ENCODE measurements at regions not wholly inside any gene's neighbourhood (a gene's known extent, or its start where the extent isn't known, plus 50 kb on each side); places are given as distances from the start of the nearest gene placed in this dataset.

- no peaks in the 10 kb centered on the region for H3K27me3 ChIP-seq (replicated peaks; ENCODE audit: control insufficient read depth, insufficient read depth, low read length)
- DNase-seq (ENCODE audit: extremely low read depth, insufficient read length): no peak
- H3K36me3 ChIP-seq (ENCODE audit: control insufficient read depth, insufficient read depth, low read length): no peaks in the 10 kb centered on the region
- TF ChIP-seq CTCF (IDR thresholded peaks at IDR 0.05; ENCODE audit: insufficient read depth, low read length, poor library complexity, severe bottlenecking): no peak
- no peak overlapping the region for H3K4me3 ChIP-seq (replicated peaks; ENCODE audit: low read depth, low read length)
Measured at GRCh38 chr16:55189682-55190636, 134.0 kb upstream of the IRX6 start.

DNA sequence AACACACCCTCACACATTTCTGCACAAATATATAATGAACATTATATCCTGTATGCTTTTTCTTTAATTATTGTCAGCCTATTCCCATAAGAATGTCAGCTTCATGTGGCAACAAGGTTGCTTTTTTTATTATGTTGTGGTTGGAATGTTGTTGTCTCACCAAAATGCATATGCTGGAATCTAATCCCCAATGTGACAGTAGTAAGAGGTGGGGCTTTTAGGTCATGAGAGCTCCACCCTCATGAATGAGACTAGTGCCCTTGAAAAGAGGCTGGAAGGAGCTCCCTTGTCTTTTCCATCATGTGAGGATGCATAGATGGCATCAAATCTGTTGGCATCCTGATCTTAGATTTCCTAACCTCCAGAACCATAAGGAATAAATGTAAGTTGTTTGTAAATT lies 131.3 kb upstream of the IRX6 start:
- DNase-seq (ENCODE audit: extremely low read depth, insufficient read length): no peak
- H3K27me3 ChIP-seq (replicated peaks; ENCODE audit: control insufficient read depth, insufficient read depth, low read length): no peaks in the 10 kb centered on the region
- no peak for TF ChIP-seq CTCF (IDR thresholded peaks at IDR 0.05; ENCODE audit: insufficient read depth, low read length, poor library complexity, severe bottlenecking)
- H3K36me3 ChIP-seq (ENCODE audit: control insufficient read depth, insufficient read depth, low read length): no peaks in the 10 kb centered on the region
- H3K4me3 ChIP-seq (replicated peaks; ENCODE audit: low read depth, low read length): no peak overlapping the region

DNA sequence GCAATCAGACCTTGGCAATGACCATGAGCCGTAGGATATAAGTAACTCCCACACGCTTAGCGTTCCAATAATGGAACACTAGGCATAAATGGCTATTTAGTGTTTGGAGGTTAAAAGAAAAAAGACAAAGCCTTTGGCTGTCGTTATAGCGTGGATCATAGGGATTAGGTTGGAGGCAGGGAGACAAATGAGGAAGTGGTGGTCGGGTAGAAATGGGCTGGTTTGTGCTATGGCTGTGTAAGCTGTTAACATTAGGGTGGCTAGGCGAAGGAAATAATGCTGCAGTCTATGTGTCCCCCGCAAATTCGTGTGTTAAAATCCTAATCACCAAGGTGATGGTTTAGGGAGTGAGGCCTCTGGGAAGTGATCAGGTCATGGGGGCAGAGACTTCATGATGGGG lies 120.4 kb upstream of the IRX6 start:
- TF ChIP-seq CTCF (IDR thresholded peaks at IDR 0.05; ENCODE audit: insufficient read depth, low read length, poor library complexity, severe bottlenecking): no peak
- Histone ChIP-seq H3K27me3 (replicated peaks; ENCODE audit: control insufficient read depth, insufficient read depth, low read length) (no peaks in the 10 kb centered on the region), H3K4me3 (replicated peaks; ENCODE audit: low read depth, low read length) (no peak overlapping the region), H3K36me3 (ENCODE audit: control insufficient read depth, insufficient read depth, low read length) (no peaks in the 10 kb centered on the region)
- DNase-seq (ENCODE audit: extremely low read depth, insufficient read length): no peak

DNA sequence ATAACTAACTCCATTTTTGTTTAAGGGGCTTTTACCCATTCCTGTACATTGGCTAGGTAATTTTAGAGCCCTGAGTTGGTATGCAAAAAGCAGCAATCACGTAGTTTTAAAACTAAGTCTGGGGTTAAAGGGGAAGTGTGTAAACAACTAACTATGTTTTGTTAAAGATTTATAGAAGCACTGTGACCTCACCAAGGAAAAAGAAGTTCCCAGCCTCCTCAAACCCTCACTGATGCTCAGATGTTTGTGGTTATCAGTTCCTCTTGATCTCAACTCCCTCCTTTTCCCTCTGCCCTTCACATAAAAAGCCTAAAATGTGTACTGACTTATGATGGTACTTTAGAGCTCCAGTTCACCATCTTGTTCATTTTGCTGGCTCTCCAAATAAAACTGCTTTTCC lies 119.9 kb upstream of the IRX6 start:
- Histone ChIP-seq H3K4me3 (replicated peaks; ENCODE audit: low read depth, low read length) (no peak overlapping the region), H3K36me3 (ENCODE audit: control insufficient read depth, insufficient read depth, low read length) (no peaks in the 10 kb centered on the region), H3K27me3 (replicated peaks; ENCODE audit: control insufficient read depth, insufficient read depth, low read length) (no peaks in the 10 kb centered on the region)
- no peak for DNase-seq (ENCODE audit: extremely low read depth, insufficient read length)
- TF ChIP-seq CTCF (IDR thresholded peaks at IDR 0.05; ENCODE audit: insufficient read depth, low read length, poor library complexity, severe bottlenecking): no peak

- TF ChIP-seq CTCF (IDR thresholded peaks at IDR 0.05; ENCODE audit: insufficient read depth, low read length, poor library complexity, severe bottlenecking): no peak
- H3K4me3 ChIP-seq (replicated peaks; ENCODE audit: low read depth, low read length): no peak overlapping the region
- no peak for DNase-seq (ENCODE audit: extremely low read depth, insufficient read length)
- no peaks in the 10 kb centered on the region for H3K36me3 ChIP-seq (ENCODE audit: control insufficient read depth, insufficient read depth, low read length)
- H3K27me3 ChIP-seq (replicated peaks; ENCODE audit: control insufficient read depth, insufficient read depth, low read length): no peaks in the 10 kb centered on the region
Measured at GRCh38 chr16:55204923-55205322, 119.1 kb upstream of the IRX6 start.
